ENCODE measurements at regions not wholly inside any gene's neighbourhood (a gene's known extent, or its start where the extent isn't known, plus 50 kb on each side); places are given as distances from the start of the nearest gene placed in this dataset.

DNA sequence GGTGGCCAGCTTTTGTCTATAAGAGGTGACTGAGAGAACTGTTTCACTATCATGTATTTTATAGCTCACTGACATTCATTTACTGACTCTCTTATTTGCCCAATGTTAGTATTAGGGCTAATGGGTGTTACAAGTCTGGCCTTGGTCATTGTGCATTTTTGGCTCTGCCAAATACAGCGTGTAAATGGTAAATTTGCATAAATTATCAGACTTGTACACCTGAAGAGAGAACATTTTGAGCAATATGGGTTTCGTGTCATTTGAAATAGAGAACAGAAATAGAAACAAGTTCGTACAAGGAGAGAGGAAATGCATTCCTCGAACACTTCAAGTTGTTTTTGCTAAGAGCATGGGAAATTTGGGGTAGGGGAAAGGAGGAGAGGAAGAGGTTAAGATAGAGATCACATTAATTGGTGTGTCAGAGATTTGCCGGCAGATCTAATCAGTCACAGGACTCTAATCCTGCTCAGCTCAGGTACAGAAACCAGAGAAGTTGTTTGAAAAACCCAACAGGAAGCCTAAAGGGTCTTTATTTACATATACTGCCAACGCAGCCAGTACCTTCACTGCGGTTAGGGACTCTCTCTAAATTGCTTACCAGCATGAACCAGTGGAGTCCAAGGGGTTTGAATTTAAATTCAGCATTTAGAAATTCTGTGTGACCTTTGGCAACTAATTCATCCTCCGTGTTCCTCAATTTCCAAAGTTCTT, 261.5 kb downstream of the GPATCH2 start:
- DNase-seq (ENCODE audit: extremely low read depth in 1 of 4, low spot score in 3 of 4) (no peak), ATAC-seq (no peak), FAIRE-seq (no peak)
- in situ Hi-C loops (cut with MboI) = no loop called here
- Histone ChIP-seq H4K20me1 (replicated peaks; ENCODE audit: control insufficient read depth, insufficient read depth, low read length) (no peaks in the 10 kb centered on the region), H3K4me3 (no peak overlapping the region), H3K4me2 (ENCODE audit: insufficient read depth, low read length) (no peak overlapping the region), H3K9me1 (ENCODE audit: control insufficient read depth, insufficient read depth, low read length) (no peaks in the 10 kb centered on the region), H3K9ac (ENCODE audit: insufficient read depth in 1 of 2, low read depth in 2 of 2, low read length in 2 of 2) (no peak overlapping the region), H3K27ac (ENCODE audit: extremely low read depth, low read depth, low read length) (no peak overlapping the region), H3K27me3 (ENCODE audit: control insufficient read depth in 2 of 2, insufficient read depth in 2 of 2, low read length in 2 of 2) (no peaks in the 10 kb centered on the region), H3K9me3 (replicated peaks; ENCODE audit: control insufficient read depth, insufficient read depth, low read depth, low read length) (peaks cover 3% of the 10 kb centered on the region; the same call in 1 of the 2 replicates), H3K36me3 (ENCODE audit: control insufficient read depth, insufficient read depth, low read length) (no peaks in the 10 kb centered on the region), H3K4me1 (replicated peaks in 1 of 2; ENCODE audit: control insufficient read depth in 2 of 2, insufficient read depth in 2 of 2, low read length in 2 of 2) (no peaks in the 10 kb centered on the region), H2AFZ (ENCODE audit: low read depth, low read length) (no peak overlapping the region), H3K79me2 (ENCODE audit: control insufficient read depth, insufficient read depth, low read length) (no peaks in the 10 kb centered on the region)
- POLR2A ChIA-PET = no interaction called here
- BruUV-seq (replicated peaks) = no TSS peak
- intact Hi-C loops (cut with micrococcal nuclease) = no loop called here
- CTCF ChIA-PET (ENCODE audit: low intra/inter-chr PET ratio) = no interaction called here
- WGBS (ENCODE audit: insufficient coverage, low coverage, missing lambda C conversion rate) = 0% methylated on average over 8 of the region's 8 CpGs
- TF ChIP-seq NONO (IDR thresholded peaks at IDR 0.05; ENCODE audit: low read depth in 2 of 2, low read length in 1 of 2) (no peak), NCOA2 (IDR thresholded peaks at IDR 0.05; ENCODE audit: partially characterized antibody in 2 of 2) (no peak), ZNF76 (CRISPR knock-in tag; IDR thresholded peaks at IDR 0.05; ENCODE audit: borderline replicate concordance) (no peak), POLR2AphosphoS2 (IDR thresholded peaks at IDR 0.05; ENCODE audit: low read length) (no peak), CXXC5 (CRISPR knock-in tag; IDR thresholded peaks at IDR 0.05) (no peak)
- TF ChIP-seq, protein P1, sequence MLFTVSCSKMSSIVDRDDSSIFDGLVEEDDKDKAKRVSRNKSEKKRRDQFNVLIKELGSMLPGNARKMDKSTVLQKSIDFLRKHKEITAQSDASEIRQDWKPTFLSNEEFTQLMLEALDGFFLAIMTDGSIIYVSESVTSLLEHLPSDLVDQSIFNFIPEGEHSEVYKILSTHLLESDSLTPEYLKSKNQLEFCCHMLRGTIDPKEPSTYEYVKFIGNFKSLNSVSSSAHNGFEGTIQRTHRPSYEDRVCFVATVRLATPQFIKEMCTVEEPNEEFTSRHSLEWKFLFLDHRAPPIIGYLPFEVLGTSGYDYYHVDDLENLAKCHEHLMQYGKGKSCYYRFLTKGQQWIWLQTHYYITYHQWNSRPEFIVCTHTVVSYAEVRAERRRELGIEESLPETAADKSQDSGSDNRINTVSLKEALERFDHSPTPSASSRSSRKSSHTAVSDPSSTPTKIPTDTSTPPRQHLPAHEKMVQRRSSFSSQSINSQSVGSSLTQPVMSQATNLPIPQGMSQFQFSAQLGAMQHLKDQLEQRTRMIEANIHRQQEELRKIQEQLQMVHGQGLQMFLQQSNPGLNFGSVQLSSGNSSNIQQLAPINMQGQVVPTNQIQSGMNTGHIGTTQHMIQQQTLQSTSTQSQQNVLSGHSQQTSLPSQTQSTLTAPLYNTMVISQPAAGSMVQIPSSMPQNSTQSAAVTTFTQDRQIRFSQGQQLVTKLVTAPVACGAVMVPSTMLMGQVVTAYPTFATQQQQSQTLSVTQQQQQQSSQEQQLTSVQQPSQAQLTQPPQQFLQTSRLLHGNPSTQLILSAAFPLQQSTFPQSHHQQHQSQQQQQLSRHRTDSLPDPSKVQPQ (CRISPR knock-in tag; IDR thresholded peaks at IDR 0.05; ENCODE audit: borderline replicate concordance) = no peak
- TF ChIP-seq, protein P2, sequence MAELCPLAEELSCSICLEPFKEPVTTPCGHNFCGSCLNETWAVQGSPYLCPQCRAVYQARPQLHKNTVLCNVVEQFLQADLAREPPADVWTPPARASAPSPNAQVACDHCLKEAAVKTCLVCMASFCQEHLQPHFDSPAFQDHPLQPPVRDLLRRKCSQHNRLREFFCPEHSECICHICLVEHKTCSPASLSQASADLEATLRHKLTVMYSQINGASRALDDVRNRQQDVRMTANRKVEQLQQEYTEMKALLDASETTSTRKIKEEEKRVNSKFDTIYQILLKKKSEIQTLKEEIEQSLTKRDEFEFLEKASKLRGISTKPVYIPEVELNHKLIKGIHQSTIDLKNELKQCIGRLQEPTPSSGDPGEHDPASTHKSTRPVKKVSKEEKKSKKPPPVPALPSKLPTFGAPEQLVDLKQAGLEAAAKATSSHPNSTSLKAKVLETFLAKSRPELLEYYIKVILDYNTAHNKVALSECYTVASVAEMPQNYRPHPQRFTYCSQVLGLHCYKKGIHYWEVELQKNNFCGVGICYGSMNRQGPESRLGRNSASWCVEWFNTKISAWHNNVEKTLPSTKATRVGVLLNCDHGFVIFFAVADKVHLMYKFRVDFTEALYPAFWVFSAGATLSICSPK (IDR thresholded peaks at IDR 0.05; ENCODE audit: borderline replicate concordance) = no peak
- TF ChIP-seq, protein P3, sequence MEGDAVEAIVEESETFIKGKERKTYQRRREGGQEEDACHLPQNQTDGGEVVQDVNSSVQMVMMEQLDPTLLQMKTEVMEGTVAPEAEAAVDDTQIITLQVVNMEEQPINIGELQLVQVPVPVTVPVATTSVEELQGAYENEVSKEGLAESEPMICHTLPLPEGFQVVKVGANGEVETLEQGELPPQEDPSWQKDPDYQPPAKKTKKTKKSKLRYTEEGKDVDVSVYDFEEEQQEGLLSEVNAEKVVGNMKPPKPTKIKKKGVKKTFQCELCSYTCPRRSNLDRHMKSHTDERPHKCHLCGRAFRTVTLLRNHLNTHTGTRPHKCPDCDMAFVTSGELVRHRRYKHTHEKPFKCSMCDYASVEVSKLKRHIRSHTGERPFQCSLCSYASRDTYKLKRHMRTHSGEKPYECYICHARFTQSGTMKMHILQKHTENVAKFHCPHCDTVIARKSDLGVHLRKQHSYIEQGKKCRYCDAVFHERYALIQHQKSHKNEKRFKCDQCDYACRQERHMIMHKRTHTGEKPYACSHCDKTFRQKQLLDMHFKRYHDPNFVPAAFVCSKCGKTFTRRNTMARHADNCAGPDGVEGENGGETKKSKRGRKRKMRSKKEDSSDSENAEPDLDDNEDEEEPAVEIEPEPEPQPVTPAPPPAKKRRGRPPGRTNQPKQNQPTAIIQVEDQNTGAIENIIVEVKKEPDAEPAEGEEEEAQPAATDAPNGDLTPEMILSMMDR (IDR thresholded peaks at IDR 0.05 in 2 of 3, conservative IDR thresholded peaks at IDR 0.05 in 1 of 3; ENCODE audit: insufficient read depth in 2 of 3, low read depth in 1 of 3, low read length in 3 of 3) = no peak
- TF ChIP-seq, protein P4, sequence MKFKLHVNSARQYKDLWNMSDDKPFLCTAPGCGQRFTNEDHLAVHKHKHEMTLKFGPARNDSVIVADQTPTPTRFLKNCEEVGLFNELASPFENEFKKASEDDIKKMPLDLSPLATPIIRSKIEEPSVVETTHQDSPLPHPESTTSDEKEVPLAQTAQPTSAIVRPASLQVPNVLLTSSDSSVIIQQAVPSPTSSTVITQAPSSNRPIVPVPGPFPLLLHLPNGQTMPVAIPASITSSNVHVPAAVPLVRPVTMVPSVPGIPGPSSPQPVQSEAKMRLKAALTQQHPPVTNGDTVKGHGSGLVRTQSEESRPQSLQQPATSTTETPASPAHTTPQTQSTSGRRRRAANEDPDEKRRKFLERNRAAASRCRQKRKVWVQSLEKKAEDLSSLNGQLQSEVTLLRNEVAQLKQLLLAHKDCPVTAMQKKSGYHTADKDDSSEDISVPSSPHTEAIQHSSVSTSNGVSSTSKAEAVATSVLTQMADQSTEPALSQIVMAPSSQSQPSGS (CRISPR knock-in tag; IDR thresholded peaks at IDR 0.05) = no peak
